Fibroblast of skin of scalp (primary cell): ENCODE measurements at regions not wholly inside any gene's neighbourhood (a gene's known extent, or its start where the extent isn't known, plus 50 kb on each side); places are given as distances from the start of the nearest gene placed in this dataset.
A peak's percentile ranks its signal among the peaks of the same experiment; 100 is the strongest.
"Not testable (repeated sequence)": the region's sequence is repeated elsewhere in the genome, so short reads cannot be mapped to it uniquely, and the experiment has no call there.

ENCODE experiments used
- DNase-seq: peaks from one replicate; pipeline ENCODE4 v3.0.0-alpha.2; 2013

GRCh38 chr6:20263059-20263458, 50.8 kb upstream of the MBOAT1 start:
- no peak for DNase-seq

DNA sequence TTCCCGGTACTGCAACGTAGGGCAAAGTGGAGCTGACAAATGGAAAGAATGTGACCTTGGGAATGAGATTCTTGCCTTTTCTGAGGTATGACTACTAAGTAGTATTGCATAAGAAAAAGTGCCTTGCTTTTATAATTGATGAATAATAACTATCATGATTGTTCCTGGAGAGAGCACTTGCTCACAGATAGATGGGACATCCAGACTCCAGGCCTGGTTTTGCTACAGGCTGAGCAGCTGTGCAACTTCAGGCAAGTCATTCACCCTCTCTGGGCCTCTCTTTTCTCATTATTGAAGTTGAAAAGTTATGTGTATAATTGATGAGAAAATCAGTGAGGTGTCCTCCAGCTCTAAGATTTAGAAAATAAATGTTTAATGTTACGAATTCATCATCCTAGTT, 53.6 kb upstream of the MBOAT1 start:
- no peak for DNase-seq

DNA sequence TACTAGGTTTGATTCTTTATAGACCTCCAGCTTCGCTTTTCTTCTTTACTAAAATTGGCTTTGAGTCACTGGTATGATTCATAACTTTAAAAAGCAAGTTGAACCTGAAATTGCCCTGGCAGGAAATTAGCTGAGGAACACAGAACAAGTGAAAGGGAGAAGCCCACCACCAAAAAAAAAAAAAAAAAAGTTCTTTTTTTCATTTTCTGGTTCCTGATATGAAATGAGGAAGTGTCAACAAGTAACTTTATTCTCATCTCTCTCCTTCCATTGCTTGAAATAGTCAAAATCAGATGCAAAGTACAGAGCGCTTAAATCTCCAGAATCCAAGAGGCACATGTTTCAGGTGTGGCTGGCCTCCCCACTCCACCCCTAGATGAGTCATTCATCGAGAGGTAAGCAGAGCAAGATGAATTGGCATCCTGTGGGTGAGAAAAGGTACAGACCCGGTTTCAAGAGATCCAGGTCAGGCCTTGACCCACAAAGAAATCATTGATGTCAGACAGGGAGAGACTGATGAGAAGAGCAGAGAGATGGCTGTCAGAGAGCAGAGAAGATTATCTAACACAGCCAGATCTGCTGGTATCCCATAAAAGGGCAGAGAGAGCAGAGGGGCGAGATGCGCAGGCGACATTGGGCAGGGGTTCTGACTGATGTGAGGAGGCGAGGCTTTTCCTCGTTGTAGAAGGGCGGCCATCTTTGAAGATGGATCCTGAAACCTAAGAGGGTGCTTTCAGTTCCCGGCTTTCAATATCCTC, 54.8 kb upstream of the MBOAT1 start:
- no peak for DNase-seq

GRCh38 chr6:20269181-20269580, 56.9 kb upstream of the MBOAT1 start:
- no peak for DNase-seq

GRCh38 chr6:20271818-20272217, 59.5 kb upstream of the MBOAT1 start:
- no peak for DNase-seq

GRCh38 chr6:20274137-20274536, 61.9 kb upstream of the MBOAT1 start:
- no peak for DNase-seq

GRCh38 chr6:20275837-20276236, 63.6 kb upstream of the MBOAT1 start:
- DNase-seq: not testable (repeated sequence)

DNA sequence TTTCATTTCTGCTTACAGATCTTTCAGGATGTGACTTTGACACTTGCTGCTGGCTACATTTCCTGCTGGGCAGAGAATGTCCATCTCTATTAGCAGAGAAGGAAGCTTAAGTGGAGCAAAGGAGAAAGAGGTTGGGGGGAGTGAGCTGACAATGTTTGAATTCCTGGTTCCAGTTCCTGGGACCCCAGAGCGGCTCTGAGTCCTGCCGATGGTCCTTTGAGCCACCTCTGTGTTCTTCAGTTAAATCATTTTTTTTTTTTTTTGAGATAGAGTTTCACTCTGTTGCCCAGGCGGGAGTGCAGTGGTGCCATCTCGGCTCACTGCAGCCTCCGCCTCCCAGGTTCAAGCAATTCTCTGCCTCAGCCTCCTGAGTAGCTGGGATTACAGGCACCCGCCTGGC, 65.5 kb upstream of the MBOAT1 start:
- DNase-seq: not testable (repeated sequence)

DNA sequence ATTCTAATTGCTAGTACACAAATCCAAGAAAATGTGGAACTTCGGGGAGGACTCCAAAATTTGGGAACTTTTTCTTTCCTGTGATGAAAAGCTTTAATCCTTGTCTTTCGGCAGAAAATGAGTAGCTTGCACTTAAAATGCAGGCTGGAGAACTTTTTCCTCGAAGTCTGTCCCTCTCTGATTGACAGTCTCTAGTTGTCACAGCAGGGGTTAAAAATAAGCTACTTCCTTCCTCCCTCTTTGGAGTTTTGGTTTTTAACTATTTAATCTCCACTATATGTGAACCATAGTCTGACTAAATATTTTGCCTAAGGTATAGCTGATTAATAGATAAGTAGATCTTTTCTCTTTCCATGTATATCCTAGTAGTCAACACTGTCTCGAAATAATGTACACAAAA, 66.8 kb upstream of the MBOAT1 start:
- no peak for DNase-seq

- DNase-seq: no peak
These were observed 67.5 kb upstream of the MBOAT1 start for GRCh38 chr6:20279608-20280287.

DNA sequence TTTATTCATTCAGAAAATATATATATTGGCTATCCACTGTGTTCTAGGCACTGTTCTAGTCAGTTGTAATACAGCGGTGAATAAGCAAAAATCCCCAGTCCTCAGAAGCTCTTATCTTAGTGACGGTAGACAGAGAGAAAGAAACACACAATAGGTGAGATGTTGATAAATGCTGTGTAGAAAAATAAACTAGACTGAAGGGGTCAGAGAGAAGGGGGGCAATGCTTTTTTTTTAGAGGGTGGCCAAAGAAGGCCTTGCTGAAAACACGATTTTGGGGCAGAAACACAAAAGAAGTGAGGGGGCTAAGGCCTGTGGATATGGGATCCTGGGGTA, 68.0 kb upstream of the MBOAT1 start:
- no peak for DNase-seq

DNA sequence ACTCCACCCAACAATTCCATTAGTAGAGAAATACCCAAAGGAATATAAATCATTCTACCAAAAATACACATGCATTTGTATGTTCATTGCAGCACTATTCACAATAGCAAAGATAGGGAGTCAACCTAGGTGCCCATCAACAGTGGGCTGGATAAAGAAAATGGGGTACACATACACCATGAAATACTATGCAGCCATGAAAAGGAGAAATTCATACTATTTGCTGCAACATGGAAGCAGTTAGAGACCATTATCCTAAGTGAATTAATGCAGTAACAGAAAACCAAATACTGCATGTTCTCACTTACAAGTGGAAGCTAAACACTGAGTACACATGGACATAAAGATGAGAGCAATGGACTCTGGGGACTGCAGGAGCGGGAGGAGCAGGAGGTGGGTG, 72.4 kb upstream of the MBOAT1 start:
- no peak for DNase-seq

- DNase-seq: no peak
These were observed 74.8 kb upstream of the MBOAT1 start for GRCh38 chr6:20286968-20287565.

GRCh38 chr6:20291764-20292580, 79.7 kb upstream of the MBOAT1 start:
- DNase-seq: peak; percentile 82

DNA sequence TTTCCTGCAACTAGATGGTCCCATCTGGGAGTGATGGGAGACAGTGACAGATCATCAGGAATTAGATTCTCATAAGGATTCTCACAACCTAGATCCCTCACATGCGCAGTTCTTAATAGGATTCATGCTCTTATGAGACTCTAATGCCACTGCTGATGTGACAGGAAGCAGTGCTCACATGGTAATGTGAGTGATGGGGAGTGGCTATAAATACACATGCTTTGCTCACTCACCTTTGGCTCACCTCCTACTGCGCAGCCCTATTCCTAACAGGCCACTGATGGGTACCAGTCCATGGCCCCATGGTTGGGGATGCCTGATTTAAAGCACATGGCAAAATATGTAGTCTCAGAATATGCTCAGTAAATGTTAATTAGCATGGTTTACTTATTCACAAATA, 80.6 kb upstream of the MBOAT1 start:
- DNase-seq: no peak

DNA sequence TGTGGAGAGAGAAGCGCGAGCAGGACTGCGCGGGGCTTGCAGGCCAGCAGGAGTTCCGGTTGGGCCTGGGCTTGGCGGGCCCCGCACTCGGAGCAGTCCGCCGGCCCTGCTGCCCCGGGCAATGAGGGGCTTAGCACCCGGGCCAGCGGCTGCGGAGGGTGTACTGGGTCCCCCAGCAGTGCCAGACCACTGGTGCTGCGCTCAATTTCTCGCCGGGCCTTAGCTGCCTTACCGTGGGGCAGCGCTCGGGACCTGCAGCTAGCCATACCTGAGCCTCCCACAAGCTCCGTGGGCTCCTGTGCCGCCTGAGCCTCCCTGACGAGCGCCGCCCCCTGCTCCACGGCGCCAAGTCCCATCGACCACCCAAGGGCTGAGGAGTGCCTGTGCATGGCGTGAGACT, 89.0 kb upstream of the MBOAT1 start:
- DNase-seq: no peak

DNA sequence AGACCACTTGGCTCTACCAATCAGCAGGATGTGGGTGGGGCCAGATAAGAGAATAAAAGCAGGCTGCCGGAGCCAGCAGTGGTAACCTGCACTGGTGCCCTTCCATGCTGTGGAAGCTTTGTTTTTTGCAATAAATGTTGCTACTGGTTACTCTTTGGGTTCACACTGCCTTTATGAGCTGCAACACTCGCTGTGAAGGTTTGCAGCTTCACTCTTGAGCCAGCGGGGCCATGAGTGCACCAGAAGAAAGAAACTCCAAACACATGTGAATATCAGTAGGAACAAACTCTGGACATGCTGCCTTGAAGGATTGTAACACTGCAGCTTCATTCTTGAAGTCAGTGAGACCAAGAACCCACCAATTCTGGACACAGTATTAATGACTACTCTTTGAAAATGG, 89.9 kb upstream of the MBOAT1 start:
- no peak for DNase-seq

GRCh38 chr6:20302702-20303251, 90.5 kb upstream of the MBOAT1 start:
- peak; percentile 5 for DNase-seq

GRCh38 chr6:20306491-20306890, 94.2 kb upstream of the MBOAT1 start:
- no peak for DNase-seq

- peak; percentile 25 for DNase-seq
These were observed 92.5 kb upstream of the E2F3 start for GRCh38 chr6:20309186-20309585.

DNA sequence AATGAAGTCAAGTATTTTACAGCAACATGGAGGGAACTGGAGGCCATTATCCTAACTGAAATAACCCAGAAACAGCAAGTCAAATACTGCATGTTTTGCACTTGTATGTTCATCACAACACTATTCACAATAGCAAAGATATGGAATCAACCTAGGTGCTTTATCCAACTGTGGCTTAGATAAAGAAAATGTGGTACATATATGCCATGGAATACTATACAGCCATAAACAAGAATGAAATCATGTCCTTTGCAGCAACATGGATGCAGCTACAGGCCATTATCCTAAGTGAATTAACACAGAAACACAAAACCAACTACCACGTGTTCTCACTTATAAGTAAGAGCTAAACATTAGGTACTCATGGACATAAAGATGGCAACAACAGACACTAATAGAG, 91.5 kb upstream of the E2F3 start:
- no peak for DNase-seq

GRCh38 chr6:20312606-20313005, 89.1 kb upstream of the E2F3 start:
- DNase-seq: no peak

GRCh38 chr6:20313051-20313450, 88.6 kb upstream of the E2F3 start:
- DNase-seq: no peak
